KG1 (cell line): ENCODE measurements at regions not wholly inside any gene's neighbourhood (a gene's known extent, or its start where the extent isn't known, plus 50 kb on each side); places are given as distances from the start of the nearest gene placed in this dataset.
A peak's percentile ranks its signal among the peaks of the same experiment; 100 is the strongest.
"Not testable (repeated sequence)": the region's sequence is repeated elsewhere in the genome, so short reads cannot be mapped to it uniquely, and the experiment has no call there.

Experiments used
- DNase-seq: peaks from one replicate; lab custom pipeline; 2025; lab: John Stamatoyannopoulos, UW

GRCh38 chr4:128758314-128758922 is 51.1 kb upstream of the JADE1 start:
- DNase-seq = no peak

GRCh38 chr4:128757712-128758111 is 51.8 kb upstream of the JADE1 start:
- no peak for DNase-seq

DNA sequence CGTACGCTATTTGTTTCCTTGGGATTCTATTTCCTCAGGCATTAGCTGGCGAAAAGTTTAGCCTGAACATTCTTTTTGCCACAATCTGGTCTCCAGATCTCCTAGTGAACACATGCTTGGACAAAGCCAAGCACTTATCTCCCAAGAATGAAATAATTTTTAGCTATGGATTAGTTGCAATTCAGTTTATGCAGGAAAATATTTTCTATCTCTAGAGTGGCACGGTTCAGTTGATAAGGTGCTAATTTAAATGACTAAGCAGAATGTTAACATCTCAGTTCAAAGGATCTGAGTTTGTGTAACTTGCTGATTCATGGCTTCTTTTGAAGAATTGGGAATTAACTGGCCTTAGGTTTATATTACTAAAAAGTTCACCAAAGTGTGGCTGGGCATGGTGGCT is 58.1 kb upstream of the JADE1 start:
- no peak for DNase-seq

GRCh38 chr4:128741748-128742147 is 67.8 kb upstream of the JADE1 start:
- DNase-seq = not testable (repeated sequence)

- DNase-seq = no peak
These were observed 72.4 kb upstream of the JADE1 start for GRCh38 chr4:128737098-128737513.

GRCh38 chr4:128735714-128736113 is 73.8 kb upstream of the JADE1 start:
- DNase-seq = no peak

DNA sequence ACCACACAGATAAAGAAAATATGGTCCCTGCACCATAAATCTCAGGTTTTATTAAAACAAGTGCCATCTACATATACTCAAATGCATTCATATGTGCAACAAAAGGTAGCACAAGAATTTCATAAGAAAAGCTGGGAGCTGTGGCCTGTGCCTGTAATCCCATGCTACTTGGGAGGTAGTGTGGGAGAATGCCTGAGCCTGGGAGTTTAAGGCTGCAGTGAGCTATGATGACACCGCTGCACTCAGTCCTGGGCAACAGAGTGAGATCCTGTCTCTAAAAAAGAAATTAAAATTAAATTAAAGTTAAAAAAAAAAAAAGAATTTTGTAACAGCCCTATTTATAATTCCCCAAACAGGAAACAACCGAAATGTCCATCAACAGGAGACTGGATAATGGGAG is 81.3 kb upstream of the JADE1 start:
- no peak for DNase-seq

GRCh38 chr4:128727658-128728057 is 81.8 kb upstream of the JADE1 start:
- DNase-seq = no peak

DNA sequence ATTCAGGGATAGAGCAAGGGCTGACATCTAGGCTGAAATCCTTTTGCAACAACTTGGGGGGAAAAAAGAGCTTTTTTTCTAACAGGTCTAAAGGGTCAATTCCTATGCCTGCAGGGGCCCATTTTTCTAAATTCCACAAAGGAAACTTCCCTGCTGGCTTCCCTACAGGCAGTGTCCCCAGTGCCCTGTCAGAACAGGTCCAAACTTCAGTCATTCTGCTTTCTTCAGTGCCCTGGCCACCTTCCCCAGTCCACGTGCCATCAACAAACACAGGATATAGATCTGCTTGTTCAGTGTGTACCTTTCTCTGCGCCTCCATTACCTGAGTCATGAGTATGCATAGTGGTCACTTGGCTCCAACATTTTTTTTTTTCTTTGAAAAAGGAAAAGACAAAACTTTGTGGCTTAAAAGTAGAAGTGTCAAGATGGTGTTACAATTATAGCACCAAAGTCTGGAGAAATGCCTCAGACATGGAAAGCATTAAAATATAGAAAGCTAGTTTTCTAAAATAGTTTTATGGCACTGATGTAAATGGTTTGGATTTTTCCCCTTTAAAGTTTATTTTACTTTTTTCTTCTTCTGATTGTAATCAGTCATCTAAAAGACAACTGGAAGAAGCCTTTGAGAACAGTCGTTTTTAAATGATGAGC is 84.0 kb upstream of the JADE1 start:
- DNase-seq = no peak

- DNase-seq = no peak
These were observed 86.6 kb upstream of the JADE1 start for GRCh38 chr4:128722911-128723310.

GRCh38 chr4:128721896-128722295 is 87.6 kb upstream of the JADE1 start:
- no peak for DNase-seq

DNA sequence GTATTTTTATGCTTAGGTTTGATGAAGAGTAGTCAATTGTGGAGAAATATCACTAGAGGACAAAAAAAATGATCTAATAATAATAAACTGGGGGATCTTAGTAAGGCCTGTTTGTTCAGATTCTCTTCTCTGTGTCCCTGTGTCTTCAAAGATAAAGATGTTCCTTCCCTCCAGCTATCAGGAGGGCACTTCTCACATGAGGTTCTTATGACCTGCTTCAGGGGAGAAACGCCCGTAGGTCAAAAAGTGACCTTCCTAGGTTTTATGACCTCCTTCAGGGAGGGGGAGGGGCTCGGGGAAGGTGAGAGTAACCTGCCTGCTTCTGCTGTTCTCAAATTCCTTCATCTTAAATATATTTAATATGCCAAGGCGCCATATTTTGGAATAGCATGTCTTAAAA is 89.2 kb upstream of the JADE1 start:
- no peak for DNase-seq

DNA sequence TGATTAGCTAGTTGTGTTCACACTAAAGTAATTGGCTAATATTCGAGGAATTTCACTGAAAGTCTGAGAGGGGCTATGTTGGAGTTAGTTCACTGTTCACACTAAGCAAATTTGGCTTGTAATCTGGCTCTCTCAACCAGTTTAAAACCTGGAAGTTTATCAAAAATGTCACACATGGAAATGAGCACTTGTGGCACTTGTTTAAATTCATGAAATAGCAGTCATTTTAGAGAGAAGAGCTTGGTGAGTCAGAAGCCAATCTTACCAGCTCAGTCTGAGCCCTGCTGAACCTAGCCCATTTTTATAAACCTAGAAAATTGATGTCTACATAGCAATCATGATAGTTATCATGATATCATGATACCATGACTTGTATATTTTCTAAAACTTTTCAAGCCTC is 90.7 kb upstream of the JADE1 start:
- DNase-seq = no peak

DNA sequence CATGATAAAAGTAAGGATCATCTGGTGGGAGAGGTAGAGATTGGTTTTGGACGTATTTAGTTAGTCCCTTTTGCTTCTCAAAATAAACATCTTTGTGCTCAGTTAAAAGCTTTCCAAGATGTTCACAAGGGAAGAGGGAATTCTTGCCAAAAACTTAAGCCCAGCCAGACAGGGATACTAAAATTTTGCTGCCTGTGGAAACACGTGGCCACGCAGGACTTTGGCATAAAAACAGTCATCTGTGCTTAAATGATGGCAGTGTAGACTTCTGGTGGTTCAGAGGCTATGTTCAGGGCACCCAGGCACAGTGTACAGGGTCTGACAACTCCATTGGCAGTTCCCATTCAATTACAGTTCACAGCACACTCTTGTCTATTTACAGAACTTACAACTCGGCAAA is 93.2 kb upstream of the JADE1 start:
- DNase-seq = no peak

GRCh38 chr4:128715616-128716015 is 93.9 kb upstream of the JADE1 start:
- no peak for DNase-seq

DNA sequence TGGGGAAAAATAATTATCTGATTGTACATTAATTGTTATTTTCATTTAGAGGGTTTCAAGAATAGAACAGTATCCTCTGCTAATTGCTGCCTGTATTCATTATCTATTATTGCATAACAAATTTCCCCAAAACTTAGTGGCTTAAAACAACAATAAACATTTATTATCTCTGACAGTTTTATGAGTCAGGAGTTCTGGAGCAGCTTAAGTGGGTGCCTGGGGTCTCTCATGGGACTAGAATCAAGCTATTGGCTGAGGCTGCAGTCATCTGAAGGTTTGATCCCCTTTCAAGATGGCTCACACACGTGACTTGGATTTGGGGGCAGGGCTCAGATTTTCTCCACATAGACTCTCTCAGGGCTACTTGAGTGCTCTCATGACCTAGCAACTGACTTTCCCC is 98.1 kb upstream of the JADE1 start:
- DNase-seq = no peak

DNA sequence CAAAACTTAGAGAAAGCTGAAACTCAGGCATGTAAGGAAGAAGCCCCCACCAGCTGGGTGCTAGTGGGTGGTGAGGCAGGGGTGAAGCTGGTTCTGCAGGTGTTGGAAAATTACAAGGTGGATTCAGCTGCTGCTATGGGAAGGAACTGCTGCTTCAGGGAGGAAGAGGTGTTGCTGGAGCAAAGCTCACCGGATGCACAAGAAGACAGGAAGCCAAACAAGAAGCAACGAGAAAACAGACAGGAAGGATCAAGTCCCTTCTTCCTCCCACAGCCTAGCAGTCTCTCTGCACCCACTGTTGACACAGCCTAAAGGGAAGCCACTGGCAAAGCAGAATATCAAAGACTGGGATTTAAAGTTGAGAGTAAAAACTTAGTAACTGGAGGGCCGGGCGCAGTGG is 100.2 kb upstream of the JADE1 start:
- peak; percentile 43 for DNase-seq

DNA sequence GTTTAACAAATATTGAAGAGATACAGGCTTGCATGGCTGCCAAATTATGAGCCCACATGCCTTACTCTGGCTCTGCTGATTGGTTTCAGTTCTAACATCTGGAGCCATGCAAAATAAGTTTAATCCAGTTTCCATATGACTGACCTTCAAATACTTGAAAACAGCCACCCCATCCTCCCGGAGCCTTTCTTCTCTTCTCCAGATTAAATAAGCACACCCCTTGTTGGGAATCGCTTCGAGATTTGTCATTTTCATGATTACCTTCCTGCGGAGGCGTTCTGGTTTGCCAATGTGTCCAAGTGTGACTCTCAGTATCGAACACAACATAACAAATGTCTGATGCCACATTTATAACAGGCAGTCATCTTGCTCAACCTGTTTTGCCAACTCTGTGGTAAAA is 101.6 kb upstream of the JADE1 start:
- DNase-seq = no peak

- no peak for DNase-seq
These were observed 105.6 kb upstream of the JADE1 start for GRCh38 chr4:128703948-128704347.

DNA sequence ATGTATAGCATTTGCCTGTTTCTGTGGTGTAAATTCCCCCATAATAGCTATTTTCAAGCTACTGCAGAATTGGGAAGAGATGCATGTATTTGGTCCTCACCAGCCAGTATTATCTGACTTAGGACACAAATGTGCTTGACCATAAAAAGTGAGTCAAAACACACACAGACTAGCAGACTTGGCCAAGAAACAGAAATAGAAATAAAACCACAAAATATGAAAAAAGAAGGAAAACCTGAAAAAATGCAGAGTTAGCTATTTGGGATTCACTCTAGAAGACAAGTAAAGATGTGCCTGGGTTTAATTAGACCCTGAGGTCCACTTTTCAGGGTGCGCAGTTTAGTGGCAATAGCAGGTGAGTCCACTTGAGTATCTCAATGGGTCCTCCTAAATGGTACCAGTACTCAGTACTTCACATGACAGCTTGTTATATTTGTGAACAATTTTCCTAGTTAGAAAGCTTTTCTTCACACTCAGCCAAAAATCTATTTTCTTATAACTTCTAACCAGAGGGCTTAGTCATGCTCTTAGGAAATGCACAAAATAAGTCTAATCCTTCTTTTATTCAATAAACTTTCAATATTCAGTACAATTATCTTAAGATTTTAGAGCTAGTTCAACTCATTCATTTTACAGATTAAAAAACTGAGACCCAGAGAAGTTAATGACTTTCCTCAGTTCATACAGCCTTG is 108.7 kb upstream of the JADE1 start:
- DNase-seq = no peak

- DNase-seq = no peak
These were observed 111.1 kb upstream of the JADE1 start for GRCh38 chr4:128698386-128698785.

DNA sequence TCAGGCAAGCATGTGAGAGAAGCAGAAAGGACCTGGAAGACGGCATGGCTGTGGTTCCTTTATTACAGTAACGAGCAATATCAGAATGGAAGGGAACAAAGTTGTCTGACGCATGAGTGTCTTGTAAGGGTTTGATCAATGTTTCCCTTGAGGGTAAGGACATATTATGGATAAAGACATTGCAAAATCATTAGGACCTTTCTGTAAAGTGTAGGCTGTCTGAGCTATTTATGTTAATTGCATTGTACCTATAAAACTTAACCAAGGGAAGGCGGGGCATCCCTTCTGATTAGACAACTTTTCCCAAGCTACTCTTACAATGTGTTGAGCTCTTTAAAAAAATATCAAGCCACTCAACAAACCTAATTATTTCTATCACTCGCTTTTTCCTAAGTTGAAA is 112.2 kb upstream of the JADE1 start:
- no peak for DNase-seq

GRCh38 chr4:128690011-128690410 is 119.5 kb upstream of the JADE1 start:
- DNase-seq = no peak
